Liver (tissue), 8 donors: ENCODE measurements at regions not wholly inside any gene's neighbourhood (a gene's known extent, or its start where the extent isn't known, plus 50 kb on each side); places are given as distances from the start of the nearest gene placed in this dataset.
A peak's percentile ranks its signal among the peaks of the same experiment; 100 is the strongest.

Experiments used
- DNase-seq: peaks from one replicate; pipeline ENCODE4 v3.0.0-alpha.2; 2017; ENCODE audit warnings: low spot score
- H3K27ac ChIP-seq, 2 donors: one replicate each; pipeline ENCODE4 v1.7.0; 2013; ENCODE audit warnings: inconsistent platforms in 2 of 2, low read length in 2 of 2, control low read depth in 1 of 2, low read depth in 1 of 2, mild to moderate bottlenecking in 1 of 2
- H3K27me3 ChIP-seq, 4 donors: one replicate each; pipeline versions ENCODE4 v1.6.1 to v1.7.0; 2013; ENCODE audit warnings: low read length in 3 of 4, inconsistent platforms in 1 of 4, mild to moderate bottlenecking in 1 of 4, moderate library complexity in 1 of 4; ENCODE audit not compliant: control insufficient read depth in 4 of 4, insufficient read depth in 4 of 4
- H3K36me3 ChIP-seq, 4 donors: one replicate each; pipeline versions ENCODE4 v1.6.1 to v1.7.0; 2013; ENCODE audit warnings: low read length in 3 of 4, mild to moderate bottlenecking in 3 of 4, low read depth in 1 of 4, moderate library complexity in 1 of 4; ENCODE audit not compliant: control insufficient read depth in 4 of 4, insufficient read depth in 3 of 4
- H3K4me1 ChIP-seq, 4 donors: one replicate each; pipeline versions ENCODE4 v1.6.1 to v1.7.0; 2013; ENCODE audit warnings: low read length in 3 of 4, mild to moderate bottlenecking in 3 of 4, moderate library complexity in 1 of 4; ENCODE audit not compliant: control insufficient read depth in 4 of 4, insufficient read depth in 4 of 4
- H3K4me3 ChIP-seq, 3 donors: one replicate each; pipeline versions ENCODE4 v1.6.1 to v1.7.0; 2013; ENCODE audit warnings: low read length in 3 of 3, control low read depth in 1 of 3, low read depth in 1 of 3, mild to moderate bottlenecking in 1 of 3
- H3K9ac ChIP-seq, 2 donors: one replicate each; pipeline ENCODE4 v1.7.0; 2013; ENCODE audit warnings: low read length in 2 of 2, mild to moderate bottlenecking in 2 of 2, moderate library complexity in 2 of 2, control low read depth in 1 of 2, low read depth in 1 of 2
- H3K9me3 ChIP-seq, 4 donors: one replicate each; pipeline versions ENCODE4 v1.6.1 to v1.7.0; 2013; ENCODE audit warnings: low read length in 3 of 4; ENCODE audit not compliant: control insufficient read depth in 4 of 4
- EGR1 ChIP-seq, 2 donors: IDR thresholded peaks; 2 replicates each; pipeline ENCODE4 v1.6.1; 2016 to 2018; ENCODE audit warnings: antibody characterized with exemption in 2 of 2, low read depth in 2 of 2
- FOXA2 ChIP-seq: IDR thresholded peaks from 2 replicates; pipeline ENCODE4 v1.6.1; 2016; ENCODE audit warnings: antibody characterized with exemption
- GABPA ChIP-seq, 2 donors: IDR thresholded peaks in 1 of 2; conservative IDR thresholded peaks in 1 of 2; 2 replicates each; pipeline ENCODE4 v1.6.1; 2016; ENCODE audit warnings: antibody characterized with exemption in 2 of 2, mild to moderate bottlenecking in 1 of 2, moderate library complexity in 1 of 2
- HNF4A ChIP-seq, 2 donors: conservative IDR thresholded peaks; 2 replicates each; pipeline ENCODE4 v1.6.1; 2016; ENCODE audit warnings: antibody characterized with exemption in 2 of 2, mild to moderate bottlenecking in 2 of 2
- HNF4G ChIP-seq: IDR thresholded peaks from 2 replicates; pipeline ENCODE4 v1.6.1; 2016; ENCODE audit warnings: antibody characterized with exemption
- JUND ChIP-seq, 2 donors: IDR thresholded peaks; 2 replicates each; pipeline ENCODE4 v1.6.1; 2016; ENCODE audit warnings: antibody characterized with exemption in 2 of 2
- NR2F2 ChIP-seq: IDR thresholded peaks from 2 replicates; pipeline ENCODE4 v1.6.1; 2016; ENCODE audit warnings: antibody characterized with exemption
- RXRA ChIP-seq, 2 donors: IDR thresholded peaks; 2 replicates each; pipeline ENCODE4 v1.6.1; 2017 to 2018; ENCODE audit warnings: antibody characterized with exemption in 2 of 2, mild to moderate bottlenecking in 1 of 2
- SP1 ChIP-seq: IDR thresholded peaks from 2 replicates; pipeline ENCODE4 v1.6.1; 2018; ENCODE audit warnings: antibody characterized with exemption, mild to moderate bottlenecking
- TAF1 ChIP-seq: conservative IDR thresholded peaks from 2 replicates; pipeline ENCODE4 v1.6.1; 2016; ENCODE audit warnings: antibody characterized with exemption, mild to moderate bottlenecking
- YY1 ChIP-seq: IDR thresholded peaks from 2 replicates; pipeline ENCODE4 v1.6.1; 2016; ENCODE audit warnings: antibody characterized with exemption, mild to moderate bottlenecking
- WGBS: extraction: QIAGEN DNeasy Blood & Tissue Kit; methylation state at CpG from one replicate; pipeline ENCODE4 v1.1.7; 2013; 5-methylcytosine and 5-hydroxymethylcytosine counted together
- TF ChIP-seq, protein P1 (sequence below): IDR thresholded peaks from 2 replicates; pipeline ENCODE4 v1.6.1; 2016; ENCODE audit warnings: antibody characterized with exemption
- TF ChIP-seq, protein P2 (sequence below): fragments of 150-350 bp; IDR thresholded peaks from 2 replicates; pipeline ENCODE4 v1.5.1; 2017; ENCODE audit warnings: improper control_type of control experiment, low read depth, low read length; ENCODE audit not compliant: missing input control
- TF ChIP-seq, protein P3 (sequence below): IDR thresholded peaks from 2 replicates; pipeline ENCODE4 v1.6.1; 2016; ENCODE audit warnings: antibody characterized with exemption, mild to moderate bottlenecking
- TF ChIP-seq, protein P4 (sequence below): IDR thresholded peaks from 2 replicates; pipeline ENCODE4 v1.6.1; 2016; ENCODE audit warnings: antibody characterized with exemption
- TF ChIP-seq, protein P5 (sequence below): IDR thresholded peaks from 2 replicates; pipeline ENCODE4 v1.6.1; 2016; ENCODE audit warnings: antibody characterized with exemption
- donor health status: healthy.
- donor health status: healthy.
- donor health status: healthy.
- donor health status: healthy.
- donor health status: healthy.

DNA sequence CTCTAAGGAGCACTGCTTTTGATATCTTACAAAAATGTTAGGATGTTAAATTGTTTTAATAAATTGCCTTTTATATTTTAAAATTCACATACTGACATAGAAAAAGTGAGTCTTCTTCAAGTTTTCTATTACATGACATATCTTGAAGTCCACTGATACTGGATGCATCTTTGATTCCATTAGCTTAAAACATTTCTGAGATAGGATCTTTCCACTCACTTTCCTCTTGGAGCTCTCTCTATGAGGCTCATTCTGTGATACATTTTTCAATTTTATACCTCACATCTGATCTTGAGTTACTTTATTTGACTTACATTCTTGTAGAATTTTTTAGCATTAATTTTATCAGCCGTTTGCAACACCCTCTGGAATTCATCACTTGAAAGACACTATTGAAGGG, 86.8 kb upstream of the NOL4 start:
- no peak for DNase-seq
- no peaks in the 10 kb centered on the region for H3K4me1 ChIP-seq
- 63% methylated on average over 1 of the region's 1 CpG for WGBS
- no peak overlapping the region for H3K27ac ChIP-seq
- no peaks in the 10 kb centered on the region for H3K36me3 ChIP-seq
- no peaks in the 10 kb centered on the region for H3K9me3 ChIP-seq
- no peak overlapping the region for H3K4me3 ChIP-seq
- TF ChIP-seq, protein P1, sequence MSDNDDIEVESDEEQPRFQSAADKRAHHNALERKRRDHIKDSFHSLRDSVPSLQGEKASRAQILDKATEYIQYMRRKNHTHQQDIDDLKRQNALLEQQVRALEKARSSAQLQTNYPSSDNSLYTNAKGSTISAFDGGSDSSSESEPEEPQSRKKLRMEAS = no peak
- TF ChIP-seq, protein P2, sequence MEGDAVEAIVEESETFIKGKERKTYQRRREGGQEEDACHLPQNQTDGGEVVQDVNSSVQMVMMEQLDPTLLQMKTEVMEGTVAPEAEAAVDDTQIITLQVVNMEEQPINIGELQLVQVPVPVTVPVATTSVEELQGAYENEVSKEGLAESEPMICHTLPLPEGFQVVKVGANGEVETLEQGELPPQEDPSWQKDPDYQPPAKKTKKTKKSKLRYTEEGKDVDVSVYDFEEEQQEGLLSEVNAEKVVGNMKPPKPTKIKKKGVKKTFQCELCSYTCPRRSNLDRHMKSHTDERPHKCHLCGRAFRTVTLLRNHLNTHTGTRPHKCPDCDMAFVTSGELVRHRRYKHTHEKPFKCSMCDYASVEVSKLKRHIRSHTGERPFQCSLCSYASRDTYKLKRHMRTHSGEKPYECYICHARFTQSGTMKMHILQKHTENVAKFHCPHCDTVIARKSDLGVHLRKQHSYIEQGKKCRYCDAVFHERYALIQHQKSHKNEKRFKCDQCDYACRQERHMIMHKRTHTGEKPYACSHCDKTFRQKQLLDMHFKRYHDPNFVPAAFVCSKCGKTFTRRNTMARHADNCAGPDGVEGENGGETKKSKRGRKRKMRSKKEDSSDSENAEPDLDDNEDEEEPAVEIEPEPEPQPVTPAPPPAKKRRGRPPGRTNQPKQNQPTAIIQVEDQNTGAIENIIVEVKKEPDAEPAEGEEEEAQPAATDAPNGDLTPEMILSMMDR = no peak
- TF ChIP-seq, protein P3, sequence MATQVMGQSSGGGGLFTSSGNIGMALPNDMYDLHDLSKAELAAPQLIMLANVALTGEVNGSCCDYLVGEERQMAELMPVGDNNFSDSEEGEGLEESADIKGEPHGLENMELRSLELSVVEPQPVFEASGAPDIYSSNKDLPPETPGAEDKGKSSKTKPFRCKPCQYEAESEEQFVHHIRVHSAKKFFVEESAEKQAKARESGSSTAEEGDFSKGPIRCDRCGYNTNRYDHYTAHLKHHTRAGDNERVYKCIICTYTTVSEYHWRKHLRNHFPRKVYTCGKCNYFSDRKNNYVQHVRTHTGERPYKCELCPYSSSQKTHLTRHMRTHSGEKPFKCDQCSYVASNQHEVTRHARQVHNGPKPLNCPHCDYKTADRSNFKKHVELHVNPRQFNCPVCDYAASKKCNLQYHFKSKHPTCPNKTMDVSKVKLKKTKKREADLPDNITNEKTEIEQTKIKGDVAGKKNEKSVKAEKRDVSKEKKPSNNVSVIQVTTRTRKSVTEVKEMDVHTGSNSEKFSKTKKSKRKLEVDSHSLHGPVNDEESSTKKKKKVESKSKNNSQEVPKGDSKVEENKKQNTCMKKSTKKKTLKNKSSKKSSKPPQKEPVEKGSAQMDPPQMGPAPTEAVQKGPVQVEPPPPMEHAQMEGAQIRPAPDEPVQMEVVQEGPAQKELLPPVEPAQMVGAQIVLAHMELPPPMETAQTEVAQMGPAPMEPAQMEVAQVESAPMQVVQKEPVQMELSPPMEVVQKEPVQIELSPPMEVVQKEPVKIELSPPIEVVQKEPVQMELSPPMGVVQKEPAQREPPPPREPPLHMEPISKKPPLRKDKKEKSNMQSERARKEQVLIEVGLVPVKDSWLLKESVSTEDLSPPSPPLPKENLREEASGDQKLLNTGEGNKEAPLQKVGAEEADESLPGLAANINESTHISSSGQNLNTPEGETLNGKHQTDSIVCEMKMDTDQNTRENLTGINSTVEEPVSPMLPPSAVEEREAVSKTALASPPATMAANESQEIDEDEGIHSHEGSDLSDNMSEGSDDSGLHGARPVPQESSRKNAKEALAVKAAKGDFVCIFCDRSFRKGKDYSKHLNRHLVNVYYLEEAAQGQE = no peak
- TF ChIP-seq YY1 (no peak), HNF4G (no peak), FOXA2 (no peak), NR2F2 (no peak), HNF4A (conservative IDR thresholded peaks at IDR 0.05) (no peak), JUND (IDR thresholded peaks at IDR 0.05) (no peak), GABPA (IDR thresholded peaks at IDR 0.05 in 1 of 2, conservative IDR thresholded peaks at IDR 0.05 in 1 of 2) (no peak), SP1 (no peak), EGR1 (IDR thresholded peaks at IDR 0.05; ENCODE audit: low read depth in 2 of 2) (no peak), RXRA (IDR thresholded peaks at IDR 0.05) (no peak), TAF1 (no peak)
- TF ChIP-seq, protein P4, sequence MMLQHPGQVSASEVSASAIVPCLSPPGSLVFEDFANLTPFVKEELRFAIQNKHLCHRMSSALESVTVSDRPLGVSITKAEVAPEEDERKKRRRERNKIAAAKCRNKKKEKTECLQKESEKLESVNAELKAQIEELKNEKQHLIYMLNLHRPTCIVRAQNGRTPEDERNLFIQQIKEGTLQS = no peak
- H3K9ac ChIP-seq = no peak overlapping the region
- H3K27me3 ChIP-seq = no peaks in the 10 kb centered on the region

DNA sequence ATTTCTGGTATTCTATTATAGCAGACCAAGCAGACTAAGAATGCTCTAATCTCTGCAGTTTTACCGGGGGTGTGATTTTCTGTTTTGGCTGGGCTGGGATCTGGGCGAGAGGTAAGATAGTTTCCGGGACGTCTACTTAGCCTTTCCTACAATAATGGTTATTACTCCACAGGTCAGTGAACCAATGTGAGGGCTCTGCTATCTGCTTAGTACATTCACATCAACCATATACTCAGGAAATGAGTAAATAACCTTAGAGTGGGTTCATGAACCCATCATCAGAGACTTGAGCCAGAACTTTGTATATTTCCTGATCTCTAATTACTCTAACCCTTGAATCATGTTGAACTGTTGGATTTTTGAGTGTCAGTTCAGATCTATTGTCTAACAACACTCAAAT, 90.1 kb upstream of the NOL4 start:
- H3K27ac ChIP-seq = no peak overlapping the region
- 82% methylated on average over 4 of the region's 4 CpGs for WGBS
- H3K36me3 ChIP-seq = no peaks in the 10 kb centered on the region

More for the DNA sequence above, 90.1 kb upstream of the NOL4 start:
- no peak overlapping the region for H3K4me3 ChIP-seq
- no peaks in the 10 kb centered on the region for H3K9me3 ChIP-seq
- no peak for TF ChIP-seq SP1
- TF ChIP-seq, protein P5, sequence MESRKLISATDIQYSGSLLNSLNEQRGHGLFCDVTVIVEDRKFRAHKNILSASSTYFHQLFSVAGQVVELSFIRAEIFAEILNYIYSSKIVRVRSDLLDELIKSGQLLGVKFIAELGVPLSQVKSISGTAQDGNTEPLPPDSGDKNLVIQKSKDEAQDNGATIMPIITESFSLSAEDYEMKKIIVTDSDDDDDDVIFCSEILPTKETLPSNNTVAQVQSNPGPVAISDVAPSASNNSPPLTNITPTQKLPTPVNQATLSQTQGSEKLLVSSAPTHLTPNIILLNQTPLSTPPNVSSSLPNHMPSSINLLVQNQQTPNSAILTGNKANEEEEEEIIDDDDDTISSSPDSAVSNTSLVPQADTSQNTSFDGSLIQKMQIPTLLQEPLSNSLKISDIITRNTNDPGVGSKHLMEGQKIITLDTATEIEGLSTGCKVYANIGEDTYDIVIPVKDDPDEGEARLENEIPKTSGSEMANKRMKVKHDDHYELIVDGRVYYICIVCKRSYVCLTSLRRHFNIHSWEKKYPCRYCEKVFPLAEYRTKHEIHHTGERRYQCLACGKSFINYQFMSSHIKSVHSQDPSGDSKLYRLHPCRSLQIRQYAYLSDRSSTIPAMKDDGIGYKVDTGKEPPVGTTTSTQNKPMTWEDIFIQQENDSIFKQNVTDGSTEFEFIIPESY = no peak
- no peak for TF ChIP-seq HNF4A (conservative IDR thresholded peaks at IDR 0.05)
- peak; percentile 39 for TF ChIP-seq NR2F2
- peak; percentile 52 to 67 for TF ChIP-seq RXRA (IDR thresholded peaks at IDR 0.05)
- TF ChIP-seq YY1 = no peak
- TF ChIP-seq, protein P2 = no peak
- no peaks in the 10 kb centered on the region for H3K27me3 ChIP-seq
- H3K9ac ChIP-seq = no peak overlapping the region
- DNase-seq = no peak
- H3K4me1 ChIP-seq = no peaks in the 10 kb centered on the region
